Brain microvascular endothelial cell (primary cell): ENCODE measurements at regions not wholly inside any gene's neighbourhood (a gene's known extent, or its start where the extent isn't known, plus 50 kb on each side); places are given as distances from the start of the nearest gene placed in this dataset.

Experiments
- DNase-seq: peaks from one replicate; pipeline ENCODE4 v3.0.0-alpha.2; 2020
- H3K27ac ChIP-seq: fragments of 250-450 bp; sonication (Bioruptor Pico); 2 replicates; pipeline ENCODE4 v1.5.1; 2020; ENCODE audit warnings: mild to moderate bottlenecking, moderate library complexity
- H3K27me3 ChIP-seq: fragments of 250-450 bp; sonication (Bioruptor Pico); replicated peaks from 2 replicates; pipeline ENCODE4 v1.5.1; 2020; ENCODE audit warnings: mild to moderate bottlenecking
- H3K36me3 ChIP-seq: fragments of 250-450 bp; sonication (Bioruptor Pico); replicated peaks from 2 replicates; pipeline ENCODE4 v1.5.1; 2020; ENCODE audit warnings: mild to moderate bottlenecking
- H3K4me3 ChIP-seq: 2 replicates; pipeline ENCODE4 v1.5.1; 2011; ENCODE audit warnings: low read depth, mild to moderate bottlenecking, control low read depth, low read length, moderate library complexity
- in situ Hi-C: cut with HindIII; loops from 2 replicates; pipeline ENCODE4 v1.10.0; 2017; ENCODE audit warnings: low sequenced_read_pairs, low pct_ligation_motif_present
- TF ChIP-seq, protein P1 (sequence below): IDR thresholded peaks from 2 replicates; pipeline ENCODE4 v1.5.1; 2011; ENCODE audit warnings: low read depth, mild to moderate bottlenecking, moderate library complexity, low read length, control low read depth, inconsistent platforms; ENCODE audit errors: missing control alignments

DNA sequence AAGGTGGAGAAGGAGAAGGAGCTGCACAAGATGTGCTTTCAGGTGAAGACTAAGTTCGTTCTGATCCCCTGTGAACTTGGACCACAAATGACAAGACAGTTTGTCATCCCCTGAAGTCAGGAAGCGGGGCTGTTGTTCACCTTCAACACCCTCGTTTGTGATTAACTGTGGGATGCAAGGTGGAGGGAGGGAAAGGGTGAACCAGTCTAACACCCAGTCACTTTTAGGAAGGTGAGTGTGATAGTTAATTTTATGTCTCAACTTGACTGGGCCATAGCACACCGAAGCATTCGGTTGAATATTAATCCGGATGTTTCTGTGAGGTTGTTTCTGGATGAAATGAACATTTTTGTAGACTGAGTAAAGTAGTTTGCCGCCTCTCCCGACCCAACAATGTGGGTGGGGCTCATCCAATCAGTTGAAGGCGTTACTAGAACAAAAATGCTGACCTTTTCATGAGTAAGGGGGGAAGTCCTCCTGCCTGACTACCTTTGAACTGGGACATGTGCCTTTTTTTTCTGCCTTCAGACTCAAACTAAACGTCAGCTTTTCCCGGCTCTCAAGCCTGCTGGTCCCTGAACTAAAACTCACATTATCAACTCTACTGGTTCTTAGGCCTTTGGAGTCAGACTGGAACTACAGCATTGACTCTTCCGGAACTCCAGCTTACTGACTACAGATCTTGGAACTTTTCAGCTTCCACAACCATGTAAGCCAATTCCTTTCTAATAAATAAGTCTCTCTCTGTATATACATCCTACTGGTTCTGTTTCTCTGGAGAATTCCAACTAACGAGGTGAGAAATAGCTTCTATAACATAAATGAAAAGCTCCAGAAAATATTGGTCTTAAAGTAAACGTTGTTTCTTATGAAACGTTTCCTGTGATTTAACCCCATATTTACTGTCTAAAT lies 264.0 kb upstream of the SLITRK3 start:
- H3K27me3 ChIP-seq, result no peaks in the 10 kb centered on the region
- no peaks in the 10 kb centered on the region for H3K36me3 ChIP-seq
- no peak overlapping the region for H3K4me3 ChIP-seq
- no peak overlapping the region for H3K27ac ChIP-seq
- DNase-seq, result no peak
- in situ Hi-C loops, result no loop called here
- TF ChIP-seq, protein P1, sequence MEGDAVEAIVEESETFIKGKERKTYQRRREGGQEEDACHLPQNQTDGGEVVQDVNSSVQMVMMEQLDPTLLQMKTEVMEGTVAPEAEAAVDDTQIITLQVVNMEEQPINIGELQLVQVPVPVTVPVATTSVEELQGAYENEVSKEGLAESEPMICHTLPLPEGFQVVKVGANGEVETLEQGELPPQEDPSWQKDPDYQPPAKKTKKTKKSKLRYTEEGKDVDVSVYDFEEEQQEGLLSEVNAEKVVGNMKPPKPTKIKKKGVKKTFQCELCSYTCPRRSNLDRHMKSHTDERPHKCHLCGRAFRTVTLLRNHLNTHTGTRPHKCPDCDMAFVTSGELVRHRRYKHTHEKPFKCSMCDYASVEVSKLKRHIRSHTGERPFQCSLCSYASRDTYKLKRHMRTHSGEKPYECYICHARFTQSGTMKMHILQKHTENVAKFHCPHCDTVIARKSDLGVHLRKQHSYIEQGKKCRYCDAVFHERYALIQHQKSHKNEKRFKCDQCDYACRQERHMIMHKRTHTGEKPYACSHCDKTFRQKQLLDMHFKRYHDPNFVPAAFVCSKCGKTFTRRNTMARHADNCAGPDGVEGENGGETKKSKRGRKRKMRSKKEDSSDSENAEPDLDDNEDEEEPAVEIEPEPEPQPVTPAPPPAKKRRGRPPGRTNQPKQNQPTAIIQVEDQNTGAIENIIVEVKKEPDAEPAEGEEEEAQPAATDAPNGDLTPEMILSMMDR, result no peak

DNA sequence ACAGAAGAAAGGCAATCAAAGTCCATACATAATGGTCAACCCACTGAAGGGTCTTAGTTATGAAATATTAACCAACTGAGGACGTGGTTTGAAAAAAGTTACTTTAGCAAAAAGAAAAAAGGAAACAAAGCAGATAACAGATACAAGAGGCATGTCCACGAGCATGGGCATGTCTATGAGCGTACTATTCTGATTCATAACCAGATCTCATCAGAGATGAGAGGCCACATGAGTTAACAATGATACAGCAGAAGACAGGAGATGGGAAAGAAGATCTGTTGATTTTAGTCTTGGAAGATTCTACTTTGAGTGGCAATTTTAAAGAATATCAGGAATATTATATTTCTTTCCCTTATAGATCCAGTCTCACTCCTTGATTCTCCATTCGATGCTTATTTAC lies 262.9 kb upstream of the SLITRK3 start:
- in situ Hi-C loops, result no loop called here
- H3K27ac ChIP-seq, result no peak overlapping the region
- no peaks in the 10 kb centered on the region for H3K27me3 ChIP-seq
- TF ChIP-seq, protein P1, result no peak
- no peak overlapping the region for H3K4me3 ChIP-seq
- no peak for DNase-seq
- H3K36me3 ChIP-seq, result no peaks in the 10 kb centered on the region

DNA sequence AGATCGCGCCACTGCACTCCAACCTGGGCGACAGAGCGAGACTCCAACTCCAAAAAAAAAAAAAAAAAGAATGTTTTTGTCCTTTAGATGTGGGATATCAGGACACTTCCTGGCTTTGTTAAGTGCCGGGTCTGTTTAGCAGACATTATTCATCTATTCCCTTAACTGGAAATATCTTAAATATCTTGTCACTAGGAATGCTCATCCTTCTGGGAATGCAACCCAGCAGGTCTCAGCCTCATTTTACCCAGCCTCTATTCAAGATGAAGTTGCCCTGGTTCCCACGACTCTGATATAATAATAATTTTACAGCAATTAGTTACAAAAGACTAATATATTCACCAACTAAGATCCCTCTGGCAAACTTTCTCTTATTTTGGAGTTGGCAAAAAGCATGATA lies 260.9 kb upstream of the SLITRK3 start:
- no peaks in the 10 kb centered on the region for H3K27me3 ChIP-seq
- no peaks in the 10 kb centered on the region for H3K36me3 ChIP-seq
- TF ChIP-seq, protein P1, result no peak
- H3K4me3 ChIP-seq, result no peak overlapping the region
- in situ Hi-C loops, result no loop called here
- DNase-seq, result no peak
- H3K27ac ChIP-seq, result no peak overlapping the region

DNA sequence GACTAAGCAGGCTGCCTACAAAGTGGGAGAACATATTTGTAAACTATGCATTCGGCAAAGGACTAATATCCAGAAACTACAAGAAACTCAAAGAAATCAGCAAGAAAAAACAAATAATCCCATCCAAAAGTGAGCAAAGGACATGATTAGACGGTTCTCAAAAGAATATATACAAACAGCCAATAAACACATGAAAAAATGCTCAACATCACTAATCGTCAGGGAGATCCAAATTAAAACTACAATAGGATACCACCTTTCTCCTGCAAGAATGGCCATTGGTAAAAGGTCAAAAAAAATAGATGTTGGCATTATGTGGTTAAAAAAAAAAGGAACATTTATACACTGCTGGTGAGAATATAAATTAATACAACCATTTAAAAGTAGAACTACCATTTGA lies 259.6 kb upstream of the SLITRK3 start:
- Histone ChIP-seq H3K36me3 (no peaks in the 10 kb centered on the region), H3K4me3 (no peak overlapping the region), H3K27ac (no peak overlapping the region), H3K27me3 (no peaks in the 10 kb centered on the region)
- no peak for DNase-seq
- in situ Hi-C loops, result no loop called here
- TF ChIP-seq, protein P1, result no peak

DNA sequence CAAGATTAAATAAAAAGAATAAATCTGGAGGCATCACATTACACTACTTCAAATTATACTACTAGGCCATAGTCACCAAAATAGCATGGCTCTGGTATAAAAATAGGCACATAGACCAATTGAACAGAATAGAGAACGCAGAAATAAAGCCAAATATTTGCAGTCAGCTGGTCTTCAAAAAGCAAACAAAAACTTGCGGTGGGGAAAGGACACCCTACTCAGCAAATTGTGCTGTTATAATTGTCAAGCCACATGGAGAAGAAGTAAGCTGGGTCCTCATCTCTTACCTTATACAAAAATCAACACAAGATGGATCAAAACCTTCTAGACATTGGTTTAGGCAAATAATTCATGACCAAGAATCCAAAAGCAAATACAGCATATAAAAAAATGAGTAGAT lies 259.2 kb upstream of the SLITRK3 start:
- in situ Hi-C loops, result no loop called here
- no peak for DNase-seq
- Histone ChIP-seq H3K36me3 (no peaks in the 10 kb centered on the region), H3K4me3 (no peak overlapping the region), H3K27ac (no peak overlapping the region), H3K27me3 (no peaks in the 10 kb centered on the region)
- TF ChIP-seq, protein P1, result no peak
